ENCODE measurements at regions not wholly inside any gene's neighbourhood (a gene's known extent, or its start where the extent isn't known, plus 50 kb on each side); places are given as distances from the start of the nearest gene placed in this dataset.

DNA sequence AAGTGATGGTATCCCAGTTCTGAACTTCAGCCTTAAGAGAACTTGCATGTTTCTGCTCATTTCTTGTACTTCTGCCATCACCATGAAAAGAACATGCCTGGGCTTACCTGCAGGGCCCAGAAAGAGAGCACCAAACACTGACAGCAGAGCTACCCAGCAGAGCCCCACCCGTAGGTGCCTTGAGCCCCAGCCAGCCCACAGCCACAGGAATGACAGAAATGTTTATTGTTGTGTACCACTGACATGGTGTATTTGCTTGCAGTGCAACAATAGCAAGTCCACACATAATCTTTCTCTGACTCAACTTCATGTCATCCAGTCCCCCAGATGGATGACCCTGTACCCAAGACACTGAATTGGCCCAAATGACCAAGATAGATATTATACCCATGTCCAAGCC, 195.2 kb downstream of the TSHZ3 start:
- no peak for DNase-seq

DNA sequence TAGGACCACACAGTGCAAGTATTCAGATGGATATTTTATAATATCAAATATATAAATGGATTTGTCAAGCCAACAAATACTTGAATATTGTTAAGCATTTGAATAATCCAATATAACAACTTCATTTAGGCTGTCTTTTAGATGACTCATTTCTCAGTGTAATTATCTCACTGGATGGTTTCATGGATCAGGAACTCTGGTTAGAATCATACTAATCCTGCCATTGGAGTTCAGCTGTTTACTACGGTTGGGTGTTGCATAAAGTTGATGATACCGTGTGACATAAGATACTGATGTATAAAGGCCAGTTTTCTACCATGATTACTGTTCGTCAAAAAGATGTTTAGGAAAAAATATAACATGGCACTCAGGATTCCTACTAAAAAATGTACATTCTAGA, 196.3 kb downstream of the TSHZ3 start:
- DNase-seq = no peak

GRCh38 chr19:31149441-31149941, 199.7 kb downstream of the TSHZ3 start:
- no peak for DNase-seq

DNA sequence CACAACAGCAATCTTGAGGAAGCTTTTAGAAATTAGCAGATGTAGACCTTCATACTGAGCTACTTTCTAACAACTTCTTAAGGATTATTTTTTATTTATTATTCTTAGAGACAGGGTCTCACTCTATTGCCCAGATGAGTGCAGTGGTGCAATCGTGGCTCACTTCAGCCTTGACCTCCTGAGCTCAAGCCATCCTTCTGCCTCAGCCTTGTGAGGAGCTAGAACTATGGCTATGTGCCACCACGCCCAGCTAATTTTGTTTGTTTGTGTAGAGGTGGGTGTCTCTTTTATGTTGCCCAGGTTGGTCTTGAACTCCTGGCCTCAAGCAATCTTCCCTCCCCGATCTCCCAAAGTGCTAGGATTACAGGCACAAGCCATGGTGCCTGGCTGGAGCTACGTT, 200.6 kb downstream of the TSHZ3 start:
- no peak for DNase-seq

DNA sequence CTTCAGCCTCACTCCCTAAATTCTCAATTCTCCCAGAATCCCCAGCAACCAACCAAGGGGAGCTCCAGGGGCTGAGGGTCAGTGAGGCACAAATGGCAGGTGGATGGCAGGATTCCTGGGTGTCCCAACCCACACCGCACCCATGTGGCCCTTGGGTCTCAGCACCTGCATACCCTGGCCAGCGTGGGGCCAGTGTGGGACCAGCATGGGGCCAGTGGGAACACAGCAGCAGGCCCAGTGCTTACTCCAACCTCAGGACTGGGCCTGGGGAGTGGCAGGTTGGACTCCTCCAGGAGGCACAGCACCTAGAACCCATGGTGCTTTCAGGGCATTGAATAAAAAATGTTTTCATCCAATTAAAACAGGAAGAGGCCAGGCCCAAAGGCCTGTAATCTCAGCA, 202.0 kb downstream of the TSHZ3 start:
- no peak for DNase-seq

DNA sequence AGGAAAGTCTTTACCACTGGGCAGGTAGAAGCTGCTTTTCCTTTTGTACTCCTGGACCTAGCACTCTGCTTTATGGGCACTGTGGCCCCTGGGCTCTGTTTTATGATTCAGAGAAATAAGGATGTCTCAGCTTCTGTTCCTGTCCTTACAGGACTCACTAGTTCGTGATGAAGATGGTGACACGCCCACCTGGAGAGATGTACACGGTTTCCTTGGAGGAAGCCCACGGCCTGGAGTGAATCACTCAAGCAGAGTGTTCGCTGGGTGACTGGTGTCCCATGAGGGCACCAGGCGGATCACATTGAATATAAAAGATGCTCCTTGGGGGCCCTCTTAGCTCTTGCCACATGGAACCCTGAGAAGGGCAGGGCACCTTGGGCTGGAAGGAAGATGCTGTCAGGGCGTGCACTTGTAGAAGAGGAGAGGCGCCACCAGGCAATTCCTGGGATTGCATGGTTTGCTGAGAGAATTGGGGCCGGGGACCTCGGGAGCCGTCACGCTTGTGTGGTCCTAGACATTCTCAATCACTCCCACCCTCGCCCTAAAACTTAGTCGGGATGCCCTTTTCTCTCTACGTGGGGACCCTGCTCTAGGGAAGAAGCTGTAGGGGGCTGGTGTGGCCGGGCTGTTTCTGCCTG, 202.6 kb downstream of the TSHZ3 start:
- no peak for DNase-seq

DNA sequence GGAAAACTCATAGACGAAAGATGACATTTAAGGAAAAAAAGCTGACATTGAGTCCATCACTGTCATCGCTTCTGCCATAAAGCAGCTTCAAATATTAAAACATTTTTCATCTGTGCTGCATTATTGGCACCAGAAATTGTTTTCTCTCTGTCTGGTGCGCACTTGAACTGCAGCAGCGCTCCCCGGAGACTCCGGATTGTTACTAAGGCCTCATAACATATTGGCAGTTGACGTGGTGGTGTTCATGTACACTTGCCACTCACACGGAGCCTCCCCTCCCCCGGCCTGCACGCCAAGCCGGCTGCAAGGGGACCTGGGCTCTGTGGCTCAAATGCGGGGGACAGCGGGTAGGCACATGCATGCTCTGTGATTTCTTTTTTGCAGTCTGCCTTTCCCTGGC, 203.2 kb downstream of the TSHZ3 start:
- no peak for DNase-seq

DNA sequence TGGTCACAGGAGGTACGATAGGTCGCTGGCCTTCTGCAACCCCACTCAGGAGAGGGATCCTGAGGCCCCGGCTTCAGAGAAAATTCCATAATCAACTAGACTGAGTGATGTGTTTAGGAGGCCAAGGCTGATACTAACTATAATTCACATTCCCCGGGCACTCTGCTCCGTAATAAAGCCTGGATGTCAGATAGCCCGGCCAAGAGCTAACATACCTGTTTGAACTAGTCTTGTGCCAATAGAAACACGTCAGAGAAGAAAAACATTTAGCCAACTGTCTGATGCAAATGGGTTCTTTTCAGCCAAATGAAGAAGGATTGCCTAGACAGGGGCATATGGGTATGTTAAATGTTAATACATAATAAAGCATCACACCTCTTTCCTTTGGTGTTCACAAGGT, 204.2 kb downstream of the TSHZ3 start:
- DNase-seq = no peak

- no peak for DNase-seq
Observed at GRCh38 chr19:31144075-31144870, 205.0 kb downstream of the TSHZ3 start.

DNA sequence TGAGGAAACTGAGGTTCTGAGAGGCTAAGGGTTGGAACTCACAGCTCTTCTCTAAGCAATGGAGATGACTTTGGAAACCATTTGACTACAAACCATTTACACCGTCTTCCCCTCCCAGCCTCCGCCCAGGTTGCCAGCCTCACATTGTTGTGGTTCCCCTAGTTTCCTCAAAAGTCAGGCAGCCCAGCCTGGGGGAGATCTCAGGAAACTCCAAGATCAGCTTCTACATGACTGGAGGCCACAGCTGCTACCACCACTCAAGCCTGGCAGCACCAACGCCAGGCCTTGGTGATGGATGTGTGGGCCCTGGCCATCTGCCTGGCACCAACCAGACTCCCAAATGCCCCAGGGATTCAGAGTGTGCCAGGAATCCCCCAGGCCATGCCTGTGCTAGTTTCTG, 207.9 kb downstream of the TSHZ3 start:
- no peak for DNase-seq

DNA sequence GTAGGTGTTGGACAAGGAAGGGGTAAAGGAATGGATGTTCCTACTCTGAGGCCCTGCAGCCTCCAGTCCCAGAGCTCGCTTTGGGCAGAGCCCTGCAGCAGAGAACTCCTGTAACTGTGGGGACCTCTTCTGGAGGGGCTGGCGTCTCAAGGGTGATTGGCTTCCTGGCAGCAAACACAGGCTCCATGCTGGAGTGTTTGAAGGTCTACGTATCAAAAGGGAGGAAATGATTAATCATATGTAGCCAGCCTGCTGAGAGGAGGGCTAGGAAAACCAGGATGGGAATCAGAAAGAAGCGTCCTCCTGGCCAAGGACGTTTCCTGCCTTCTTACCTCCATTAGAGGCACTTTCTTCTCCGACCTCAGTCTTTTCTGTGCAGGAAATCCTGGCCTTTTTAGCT, 208.5 kb downstream of the TSHZ3 start:
- DNase-seq = no peak

- no peak for DNase-seq
Observed at GRCh38 chr19:31139871-31140505, 209.2 kb downstream of the TSHZ3 start.

DNA sequence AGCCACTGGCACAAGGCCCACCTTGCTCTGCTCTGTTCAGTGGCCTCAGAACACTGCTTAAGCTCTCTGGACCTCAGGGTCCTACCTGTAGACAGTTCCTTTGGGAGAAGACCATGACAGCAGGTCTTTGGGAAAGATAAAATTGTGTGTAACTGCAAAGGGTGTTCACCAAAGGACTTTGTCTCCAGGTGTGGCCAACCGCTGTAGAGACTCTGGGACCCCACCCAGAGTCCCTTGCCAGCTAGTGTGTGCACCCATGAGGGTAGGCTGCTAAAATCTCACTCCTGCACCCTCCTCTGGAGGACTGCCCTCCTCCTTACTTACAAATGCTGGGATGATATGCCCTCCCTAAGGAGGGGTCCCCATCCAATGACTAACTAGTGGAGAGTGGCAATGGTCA, 211.2 kb downstream of the TSHZ3 start:
- no peak for DNase-seq

DNA sequence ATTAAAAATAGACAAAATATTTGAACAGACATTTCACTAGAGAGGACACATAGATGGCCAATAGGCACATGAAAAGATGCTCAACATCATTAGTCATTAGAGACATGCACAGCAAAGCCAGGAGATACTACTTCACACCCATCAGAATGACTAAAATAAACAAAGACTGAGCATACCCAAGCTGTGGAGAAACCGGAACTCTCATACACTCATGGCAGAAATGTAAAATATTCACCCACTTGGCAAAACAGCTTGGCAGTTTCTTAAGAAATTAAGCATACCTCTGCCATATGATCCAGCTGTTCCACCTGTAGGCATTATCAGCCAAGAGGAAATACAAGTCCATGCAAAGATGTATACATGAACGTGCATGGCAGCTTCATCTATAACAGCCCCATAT, 213.4 kb downstream of the TSHZ3 start:
- DNase-seq = no peak

DNA sequence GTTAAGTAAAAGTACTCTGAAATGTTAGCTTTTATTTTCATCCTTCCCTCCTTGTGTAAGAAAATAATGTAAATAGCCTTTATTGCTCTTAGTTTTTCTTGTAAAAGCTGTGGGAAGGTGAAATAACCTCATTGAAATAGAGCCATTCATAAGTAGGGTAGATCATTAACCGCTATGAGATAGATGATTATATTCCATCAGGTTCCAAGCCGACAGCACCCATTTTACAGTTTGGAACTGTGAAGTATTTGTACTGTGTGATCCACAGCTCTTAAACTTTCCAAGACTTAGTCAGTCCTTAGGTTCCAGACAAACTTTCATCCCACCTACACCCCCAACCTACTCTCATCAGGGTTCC, 216.5 kb downstream of the TSHZ3 start:
- no peak for DNase-seq

DNA sequence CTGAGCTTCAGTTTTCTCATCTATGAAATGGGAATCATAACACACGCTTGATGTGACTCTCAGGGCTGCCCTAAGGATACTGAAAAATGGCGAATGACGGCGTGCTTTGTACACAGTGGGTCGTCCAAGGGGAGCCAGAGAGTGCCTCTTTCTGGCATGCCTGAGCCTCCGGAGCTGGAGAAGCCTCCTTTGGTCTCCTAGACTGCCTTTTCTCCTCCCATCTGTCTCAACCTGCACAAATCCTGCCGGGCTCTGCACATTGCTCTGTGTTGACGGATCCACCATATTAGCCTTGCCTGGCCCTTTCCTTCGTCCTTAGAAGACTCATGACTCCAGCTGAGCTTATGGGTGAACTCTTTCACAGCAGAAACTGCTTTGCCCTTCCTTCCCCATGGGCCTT, 220.9 kb downstream of the TSHZ3 start:
- no peak for DNase-seq

DNA sequence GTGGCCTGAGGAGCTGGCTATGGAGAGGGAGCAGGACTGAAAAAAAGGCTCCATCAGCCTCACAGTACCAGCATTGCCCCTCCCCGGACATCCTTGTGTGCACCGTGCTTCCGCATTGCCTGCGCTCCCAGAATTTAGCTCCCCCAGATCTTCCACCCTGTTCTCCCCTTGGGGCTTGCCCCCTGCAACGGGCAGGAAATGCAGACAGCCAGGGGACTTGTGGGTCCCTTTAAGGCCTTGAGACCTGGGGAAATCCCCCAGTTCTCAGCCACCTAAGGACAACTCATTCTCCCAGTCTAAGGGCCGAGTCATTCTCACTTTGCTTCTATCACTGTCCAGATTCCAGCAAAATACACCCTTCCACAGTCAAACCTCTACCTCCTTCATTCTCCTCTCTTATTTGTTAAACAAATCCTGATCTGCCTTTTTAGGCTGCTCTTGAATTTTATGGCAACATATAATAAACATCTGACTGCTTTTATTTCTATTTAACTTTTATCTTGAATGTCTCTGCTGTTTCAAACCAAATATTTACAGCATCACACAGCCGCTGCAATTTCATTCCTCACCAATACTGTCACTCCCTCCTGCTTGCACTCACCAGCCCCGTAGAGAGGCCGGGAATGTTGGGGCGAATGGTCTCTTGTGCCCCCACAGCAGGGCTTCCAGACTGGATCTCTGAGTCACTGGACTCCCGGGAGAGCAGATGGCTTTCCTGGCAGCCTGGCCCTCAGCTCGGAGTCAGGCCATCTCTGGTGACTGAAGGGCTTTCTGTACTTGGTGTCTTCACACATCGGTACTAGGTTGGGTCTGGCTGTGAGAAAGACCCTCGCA, 221.9 kb downstream of the TSHZ3 start:
- DNase-seq = no peak

- DNase-seq = no peak
Observed at GRCh38 chr19:31126236-31126635, 223.0 kb downstream of the TSHZ3 start.

GRCh38 chr19:31125071-31125470, 224.2 kb downstream of the TSHZ3 start:
- no peak for DNase-seq

- no peak for DNase-seq
Observed at GRCh38 chr19:31121501-31121900, 227.7 kb downstream of the TSHZ3 start.

- no peak for DNase-seq
Observed at GRCh38 chr19:31120952-31121351, 228.3 kb downstream of the TSHZ3 start.

- no peak for DNase-seq
Observed at GRCh38 chr19:31119951-31120690, 229.1 kb downstream of the TSHZ3 start.

DNA sequence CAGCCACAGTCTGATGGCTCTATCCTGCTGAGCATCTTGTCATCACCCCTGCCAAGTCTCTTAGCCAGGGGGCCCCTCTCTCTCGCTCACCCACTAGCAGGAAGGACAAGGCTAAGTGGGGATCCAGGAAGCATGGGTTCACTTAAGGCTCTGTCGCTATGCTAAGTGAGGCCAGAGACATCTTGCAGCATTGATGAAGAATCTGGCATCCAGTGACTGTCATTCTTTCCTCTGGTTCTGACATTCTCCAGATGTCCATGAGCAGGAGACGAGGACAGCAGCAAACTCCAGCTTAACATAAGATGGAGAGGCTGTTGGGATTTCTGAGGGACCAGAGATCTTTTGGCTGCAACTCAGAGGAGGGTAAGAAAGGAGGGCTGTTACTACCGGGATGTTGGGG, 230.2 kb downstream of the TSHZ3 start:
- DNase-seq = no peak
